Upper lobe of left lung (tissue), 6 donors: ENCODE measurements at regions not wholly inside any gene's neighbourhood (a gene's known extent, or its start where the extent isn't known, plus 50 kb on each side); places are given as distances from the start of the nearest gene placed in this dataset.
"Not testable (repeated sequence)": the region's sequence is repeated elsewhere in the genome, so short reads cannot be mapped to it uniquely, and the experiment has no call there.

ENCODE experiments used
- ATAC-seq, 2 donors: fragments of 200-7000 bp; cut with Tn5 transposase; one replicate each; pipeline ENCODE4 v1.9.1; 2022; ENCODE audit warnings: mild to moderate bottlenecking in 2 of 2, moderate library complexity in 2 of 2; ENCODE audit not compliant: low FRiP score in 2 of 2
- DNase-seq, 2 donors: peaks; one replicate each; pipeline ENCODE4 v3.0.0-alpha.2; 2019 to 2020
- H3K27ac ChIP-seq, 4 donors: fragments of 200-600 bp; sonication (generic); one replicate each; pipeline ENCODE4 v1.5.1; 2016 to 2019
- H3K27me3 ChIP-seq, 4 donors: fragments of 200-600 bp; sonication (generic); one replicate each; pipeline ENCODE4 v1.5.1; 2017 to 2019
- H3K36me3 ChIP-seq, 4 donors: fragments of 200-600 bp; sonication (generic); one replicate each; pipeline ENCODE4 v1.5.1; 2016 to 2019
- H3K4me1 ChIP-seq, 4 donors: fragments of 200-600 bp; sonication (generic); one replicate each; pipeline ENCODE4 v1.5.1; 2018 to 2019
- H3K4me3 ChIP-seq, 4 donors: fragments of 200-600 bp; sonication (generic); one replicate each; pipeline ENCODE4 v1.5.1; 2017 to 2019; ENCODE audit warnings: mild to moderate bottlenecking in 2 of 4, moderate library complexity in 1 of 4
- H3K9me3 ChIP-seq, 4 donors: fragments of 200-600 bp; sonication (generic); one replicate each; pipeline ENCODE4 v1.5.1; 2018 to 2019
- CTCF ChIP-seq, 6 experiments: fragments of 450-650 bp in 4 of 6; fragments of 200-600 bp in 2 of 6; sonication (generic) in 2 of 6; IDR thresholded peaks; one replicate each; pipeline ENCODE4 v1.5.1; 2016 to 2019; ENCODE audit warnings: antibody characterized with exemption in 6 of 6
- EP300 ChIP-seq, 4 donors: sonication (generic); formaldehyde crosslinking; IDR thresholded peaks; one replicate each; pipeline ENCODE4 v1.5.1; 2017; ENCODE audit warnings: antibody characterized with exemption in 4 of 4, control low read depth in 2 of 4
- POLR2A ChIP-seq, 4 donors: fragments of 450-650 bp; IDR thresholded peaks; one replicate each; pipeline ENCODE4 v1.5.1; 2016 to 2017; ENCODE audit warnings: antibody characterized with exemption in 4 of 4, mild to moderate bottlenecking in 2 of 4
- POLR2AphosphoS5 ChIP-seq, 2 donors: sonication (generic); formaldehyde crosslinking; IDR thresholded peaks; one replicate each; pipeline ENCODE4 v1.5.1; 2017; ENCODE audit warnings: antibody characterized with exemption in 2 of 2
- WGBS, 2 donors: methylation state at CpG; one replicate each; pipeline ENCODE4 v1.1.5; 2017 to 2018; 5-methylcytosine and 5-hydroxymethylcytosine counted together
- donor health status: DM: no; HTN: no; CAD: no; lungs with moderate emphysema.
- donor health status: DM: no; HTN: yes; CAD: no; lungs with severe emphysema.

DNA sequence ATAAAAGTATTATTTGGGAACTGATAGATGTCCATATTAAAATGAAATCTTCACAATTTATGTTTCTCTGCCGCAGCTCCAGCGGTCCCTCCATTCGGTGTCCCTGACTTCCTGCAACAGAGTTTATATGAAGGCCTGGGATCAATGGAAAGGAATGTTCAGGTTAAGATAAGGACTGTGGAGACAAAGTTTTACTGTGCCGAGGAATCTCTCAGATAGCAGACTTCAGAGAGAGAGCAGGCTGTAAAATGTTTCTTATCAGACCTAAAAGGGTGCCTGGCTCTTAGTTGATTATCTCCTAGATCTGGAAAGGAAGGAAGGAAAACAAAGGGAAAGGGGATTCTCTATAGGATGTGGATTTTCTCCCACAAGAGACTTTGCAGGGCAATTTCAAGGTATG is 193.7 kb upstream of the PIEZO2 start:
- Histone ChIP-seq H3K27ac (no peak overlapping the region), H3K27me3 (no peaks in the 10 kb centered on the region), H3K9me3 (peaks cover 0 to 13% (median 8%) of the 10 kb centered on the region in 4 donors), H3K4me1 (no peaks in the 10 kb centered on the region), H3K36me3 (no peaks in the 10 kb centered on the region), H3K4me3 (no peak overlapping the region)
- TF ChIP-seq CTCF (IDR thresholded peaks at IDR 0.05) (no peak), POLR2A (IDR thresholded peaks at IDR 0.05) (no peak), EP300 (IDR thresholded peaks at IDR 0.05) (no peak), POLR2AphosphoS5 (IDR thresholded peaks at IDR 0.05) (no peak)
- 84 to 89% methylated on average over 4 of the region's 4 CpGs for WGBS, 2 donors
- ATAC-seq (no peak), DNase-seq (no peak)

DNA sequence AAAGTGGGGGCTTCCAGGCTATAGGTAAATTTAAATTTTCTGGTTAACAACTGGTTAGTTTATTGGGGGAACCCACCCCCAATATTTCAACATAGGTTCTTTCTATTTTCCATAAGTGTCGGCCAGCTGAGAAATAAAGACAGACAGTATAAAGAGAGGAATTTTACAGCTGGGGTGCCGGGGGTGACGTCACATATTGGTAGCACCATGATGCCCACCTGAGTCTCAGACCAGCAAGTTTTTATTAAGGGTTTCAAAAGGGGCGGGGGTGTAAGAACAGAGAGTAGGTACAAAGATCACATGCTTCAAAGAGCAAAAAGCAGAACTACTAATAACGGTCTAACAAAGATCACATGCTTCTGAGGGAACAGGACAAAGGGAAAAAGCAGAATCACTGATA is 192.7 kb upstream of the PIEZO2 start:
- not testable (repeated sequence) for H3K4me1 ChIP-seq, ATAC-seq, H3K36me3 ChIP-seq, H3K27ac ChIP-seq, DNase-seq, H3K27me3 ChIP-seq, H3K4me3 ChIP-seq, H3K9me3 ChIP-seq
- 88 to 89% methylated on average over 5 of the region's 5 CpGs for WGBS, 2 donors

DNA sequence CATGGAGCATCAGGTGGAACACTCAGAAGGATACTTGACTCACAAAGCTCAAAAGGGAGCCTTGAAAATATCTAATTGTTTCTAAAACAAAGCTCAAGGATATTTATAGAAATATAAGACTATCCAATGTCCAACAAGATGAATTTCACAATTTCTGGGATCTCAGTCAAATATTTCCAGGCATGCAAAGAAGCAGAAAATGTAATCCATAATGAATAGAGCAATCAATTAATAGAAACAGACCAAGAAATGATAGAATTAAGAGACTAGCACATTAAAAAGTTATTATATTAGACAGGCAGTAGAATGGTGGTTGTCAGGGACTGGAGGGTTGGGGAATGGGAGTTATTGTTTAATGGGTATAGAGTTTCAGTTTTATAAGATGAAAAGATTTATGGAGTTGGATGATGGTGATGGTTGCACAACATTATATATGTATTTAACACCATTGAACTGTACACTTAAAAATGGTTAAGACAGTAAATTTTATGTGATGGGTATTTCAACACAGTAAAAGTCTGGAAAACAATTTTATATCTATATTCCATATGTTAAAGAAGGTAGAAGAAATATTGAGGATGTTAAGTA is 189.9 kb upstream of the PIEZO2 start:
- DNase-seq (no peak), ATAC-seq (no peak)
- TF ChIP-seq POLR2AphosphoS5 (IDR thresholded peaks at IDR 0.05), result no peak
- no peak for TF ChIP-seq CTCF (IDR thresholded peaks at IDR 0.05)
- no peak for TF ChIP-seq POLR2A (IDR thresholded peaks at IDR 0.05)
- no peak for TF ChIP-seq EP300 (IDR thresholded peaks at IDR 0.05)
- Histone ChIP-seq H3K4me3 (no peak overlapping the region), H3K4me1 (no peaks in the 10 kb centered on the region), H3K36me3 (no peaks in the 10 kb centered on the region), H3K27me3 (no peaks in the 10 kb centered on the region), H3K27ac (no peak overlapping the region), H3K9me3 (peaks cover 0 to 8% (median 0%) of the 10 kb centered on the region in 4 donors)

DNA sequence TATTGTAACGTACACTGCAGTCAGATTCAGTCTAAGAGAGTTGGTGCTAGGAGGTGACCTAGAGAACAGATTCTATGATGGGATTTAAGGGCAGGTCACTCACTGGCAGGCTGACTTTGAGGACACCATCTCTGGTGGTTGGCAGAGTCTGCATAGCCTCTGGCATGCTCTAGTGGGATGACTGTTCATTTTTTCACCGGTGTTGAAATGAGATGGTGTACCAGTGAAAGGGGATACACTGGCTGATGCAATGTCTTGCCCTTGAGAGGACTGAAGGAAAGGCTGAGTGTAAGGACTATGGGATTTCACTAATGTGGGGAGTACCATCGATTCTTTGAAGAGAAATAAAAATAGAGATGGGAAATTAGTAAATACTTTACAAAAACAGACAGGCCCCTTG is 186.9 kb upstream of the PIEZO2 start:
- no peak for TF ChIP-seq CTCF (IDR thresholded peaks at IDR 0.05)
- no peak for TF ChIP-seq EP300 (IDR thresholded peaks at IDR 0.05)
- TF ChIP-seq POLR2AphosphoS5 (IDR thresholded peaks at IDR 0.05), result no peak
- TF ChIP-seq POLR2A (IDR thresholded peaks at IDR 0.05), result no peak
- no peak for ATAC-seq
- Histone ChIP-seq H3K36me3 (no peaks in the 10 kb centered on the region), H3K27me3 (no peaks in the 10 kb centered on the region), H3K4me3 (no peak overlapping the region), H3K27ac (no peak overlapping the region), H3K9me3 (no peaks in the 10 kb centered on the region), H3K4me1 (no peaks in the 10 kb centered on the region)
- no peak for DNase-seq
- 75 to 92% methylated on average over 3 of the region's 3 CpGs for WGBS, 2 donors

DNA sequence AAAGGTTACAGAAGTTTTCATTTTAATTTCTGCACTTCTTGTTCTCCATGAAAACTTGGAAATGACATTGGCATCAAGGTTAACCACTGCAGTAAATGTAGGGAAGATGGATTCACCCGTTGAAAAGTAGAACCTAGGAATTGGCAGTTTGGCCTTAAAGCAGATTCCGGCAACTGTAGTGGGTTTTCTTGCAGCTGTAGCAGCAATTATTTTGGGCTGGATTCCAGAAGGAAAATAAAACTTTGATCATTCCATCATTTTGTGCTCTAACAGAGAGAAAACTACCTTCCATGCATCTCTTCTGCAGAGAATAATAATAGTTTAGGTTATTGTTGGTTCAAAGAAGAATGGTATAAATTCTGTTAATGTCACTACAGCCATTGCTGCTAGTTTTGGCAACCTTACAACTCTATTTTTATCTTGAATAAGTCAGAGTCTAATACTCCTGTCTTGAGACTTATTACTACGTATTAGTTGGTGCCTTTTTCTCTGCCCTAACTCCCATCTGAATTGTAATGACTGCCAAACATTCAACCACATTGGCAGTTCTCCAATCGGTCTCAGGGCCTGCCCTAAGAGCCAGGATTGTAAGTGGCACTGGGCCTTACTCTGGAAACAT is 178.1 kb upstream of the PIEZO2 start:
- DNase-seq (no peak), ATAC-seq (no peak)
- Histone ChIP-seq H3K36me3 (no peaks in the 10 kb centered on the region), H3K27me3 (no peaks in the 10 kb centered on the region), H3K4me1 (no peaks in the 10 kb centered on the region), H3K4me3 (no peak overlapping the region), H3K27ac (no peak overlapping the region), H3K9me3 (no peaks in the 10 kb centered on the region)
- WGBS, 2 donors, result 65 to 68% methylated on average over 4 of the region's 4 CpGs
- no peak for TF ChIP-seq POLR2AphosphoS5 (IDR thresholded peaks at IDR 0.05)
- TF ChIP-seq POLR2A (IDR thresholded peaks at IDR 0.05), result no peak
- no peak for TF ChIP-seq EP300 (IDR thresholded peaks at IDR 0.05)
- no peak for TF ChIP-seq CTCF (IDR thresholded peaks at IDR 0.05)
